Body of pancreas (tissue), 4 donors: ENCODE measurements at regions not wholly inside any gene's neighbourhood (a gene's known extent, or its start where the extent isn't known, plus 50 kb on each side); places are given as distances from the start of the nearest gene placed in this dataset.
"Not testable (repeated sequence)": the region's sequence is repeated elsewhere in the genome, so short reads cannot be mapped to it uniquely, and the experiment has no call there.

ENCODE experiments used
- ATAC-seq: fragments of 150-250 bp; one replicate; pipeline ENCODE4 v1.9.1; 2016
- DNase-seq, 4 donors: peaks; one replicate each; pipeline ENCODE4 v3.0.0-alpha.2; 2019
- H3K27ac ChIP-seq, 4 donors: fragments of 200-600 bp; sonication (generic); 1 replicate in 3 of 4; 2 replicates in 1 of 4; pipeline versions ENCODE4 v1.5.1 to v1.6.1; 2016 to 2019; ENCODE audit warnings: mild to moderate bottlenecking in 1 of 4, mixed read lengths in 1 of 4, moderate library complexity in 1 of 4
- H3K27me3 ChIP-seq, 2 donors: fragments of 200-600 bp; sonication (generic); one replicate each; pipeline ENCODE4 v1.6.0; 2016; ENCODE audit warnings: mild to moderate bottlenecking in 1 of 2
- H3K36me3 ChIP-seq, 2 donors: fragments of 200-600 bp; sonication (generic); replicated peaks in 1 of 2; 2 replicates each; pipeline ENCODE4 v1.5.1; 2016; ENCODE audit warnings: low read depth in 2 of 2; ENCODE audit not compliant: insufficient read depth in 1 of 2
- H3K4me1 ChIP-seq: fragments of 200-600 bp; sonication (generic); one replicate; pipeline ENCODE4 v1.6.0; 2016
- H3K4me3 ChIP-seq, 2 donors: fragments of 200-600 bp; sonication (generic); 1 replicate in 1 of 2; 2 replicates in 1 of 2; pipeline ENCODE4 v1.5.1; 2016 to 2019
- H3K9me3 ChIP-seq, 3 donors: fragments of 200-600 bp; sonication (generic); 1 replicate in 2 of 3; 2 replicates in 1 of 3; pipeline ENCODE4 v1.5.1; 2016
- WGBS, 2 donors: methylation state at CpG; one replicate each; pipeline ENCODE4 v1.1.5; 2017; 5-methylcytosine and 5-hydroxymethylcytosine counted together
- intact Hi-C: fragments of 100-400 bp; cut with DNase I; formaldehyde crosslinking; loops from one replicate; pipeline ENCODE4 v1.15.1; 2023

- H3K9me3 ChIP-seq, intact Hi-C loops, DNase-seq, H3K36me3 ChIP-seq, ATAC-seq, H3K27me3 ChIP-seq, H3K4me3 ChIP-seq, H3K4me1 ChIP-seq, H3K27ac ChIP-seq: not testable (repeated sequence)
- 51 to 57% methylated on average over 3 of the region's 3 CpGs for WGBS, 2 donors
These were observed 310.9 kb downstream of the GOLGA6L6 start for GRCh38 chr15:20230656-20231055.

GRCh38 chr15:20228791-20229190 lies 312.8 kb downstream of the GOLGA6L6 start:
- ATAC-seq, H3K4me1 ChIP-seq, H3K4me3 ChIP-seq, intact Hi-C loops, H3K9me3 ChIP-seq, DNase-seq, H3K27me3 ChIP-seq, H3K27ac ChIP-seq, H3K36me3 ChIP-seq: not testable (repeated sequence)
- WGBS, 2 donors: 59 to 62% methylated on average over 8 of the region's 8 CpGs

- ATAC-seq: not testable (repeated sequence)
These were observed 314.3 kb downstream of the GOLGA6L6 start for GRCh38 chr15:20227119-20227853.

DNA sequence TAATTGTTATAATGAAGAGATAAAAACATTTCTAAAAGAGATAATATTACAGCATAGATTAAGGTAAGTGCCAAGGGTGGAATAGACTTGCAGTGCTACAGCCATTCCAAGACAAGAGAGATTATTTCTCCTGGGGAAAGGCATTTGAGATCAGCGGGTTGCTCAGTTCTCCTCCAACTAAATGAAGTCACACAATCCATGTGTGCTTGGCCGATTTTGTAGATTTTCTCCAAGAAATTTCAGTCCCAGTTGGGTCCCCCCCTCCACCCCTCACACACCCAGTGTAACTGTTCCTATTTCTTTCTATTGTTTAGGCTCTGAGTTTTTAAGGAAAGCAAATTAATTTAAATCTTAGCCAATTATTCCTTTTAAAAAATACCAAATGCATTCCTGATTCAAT lies 315.1 kb downstream of the GOLGA6L6 start:
- DNase-seq, H3K36me3 ChIP-seq, ATAC-seq, H3K27ac ChIP-seq, intact Hi-C loops, H3K4me3 ChIP-seq, H3K4me1 ChIP-seq, H3K27me3 ChIP-seq, H3K9me3 ChIP-seq: not testable (repeated sequence)
- WGBS, 2 donors: 40 to 47% methylated on average over 2 of the region's 2 CpGs

More at GRCh38 chr15:20227119-20227853, 314.3 kb downstream of the GOLGA6L6 start:
- H3K36me3 ChIP-seq, DNase-seq, H3K27me3 ChIP-seq, H3K27ac ChIP-seq, H3K9me3 ChIP-seq, H3K4me1 ChIP-seq, intact Hi-C loops, H3K4me3 ChIP-seq: not testable (repeated sequence)
- 32 to 42% methylated on average over 1 of the region's 1 CpG for WGBS, 2 donors

DNA sequence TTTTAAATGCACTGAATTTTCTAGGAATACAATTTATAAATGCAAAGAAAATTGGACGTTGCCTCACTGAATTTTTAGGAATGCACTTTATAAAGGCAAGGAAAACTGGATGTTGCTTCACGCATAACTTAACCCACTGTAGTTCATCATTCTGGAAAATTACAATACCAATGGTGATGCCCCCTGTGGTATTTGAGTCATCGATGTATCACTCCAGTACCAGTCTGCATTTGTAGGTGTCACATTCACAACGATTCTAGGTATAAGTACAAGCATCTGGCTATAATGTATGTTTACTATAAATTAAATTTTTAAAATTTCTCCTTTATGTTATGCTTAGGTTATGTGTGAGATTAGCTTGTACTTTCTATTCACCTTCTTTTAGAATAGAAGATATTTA lies 320.5 kb downstream of the GOLGA6L6 start:
- 44 to 47% methylated on average over 4 of the region's 4 CpGs for WGBS, 2 donors
- H3K4me3 ChIP-seq, intact Hi-C loops, ATAC-seq, H3K36me3 ChIP-seq, H3K27ac ChIP-seq, H3K4me1 ChIP-seq, H3K9me3 ChIP-seq, DNase-seq, H3K27me3 ChIP-seq: not testable (repeated sequence)

DNA sequence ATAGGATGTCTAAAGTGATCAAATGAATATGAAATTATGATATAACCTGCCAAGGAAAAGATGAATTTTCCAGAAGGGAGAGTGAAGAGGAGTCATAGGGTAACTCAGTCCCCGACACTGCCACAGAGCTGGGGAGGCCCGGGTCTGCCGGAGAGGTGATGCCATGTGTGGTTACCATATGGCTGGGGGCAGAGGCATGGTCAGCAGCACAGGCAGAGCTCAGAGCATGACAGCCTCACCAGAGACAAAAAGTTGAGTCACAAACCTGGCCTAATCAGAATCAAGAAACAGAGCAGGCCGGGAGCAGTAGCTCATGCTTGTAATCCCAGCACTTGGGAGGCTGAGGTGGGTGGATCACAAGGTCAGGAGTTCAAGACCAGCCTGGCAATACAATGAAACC lies 322.4 kb downstream of the GOLGA6L6 start:
- H3K27ac ChIP-seq, H3K36me3 ChIP-seq, H3K27me3 ChIP-seq, H3K4me1 ChIP-seq, H3K9me3 ChIP-seq, intact Hi-C loops, H3K4me3 ChIP-seq, DNase-seq, ATAC-seq: not testable (repeated sequence)
- WGBS, 2 donors: 63 to 71% methylated on average over 4 of the region's 4 CpGs

- H3K36me3 ChIP-seq, H3K27me3 ChIP-seq, H3K4me1 ChIP-seq, intact Hi-C loops, H3K27ac ChIP-seq, H3K4me3 ChIP-seq, H3K9me3 ChIP-seq, ATAC-seq, DNase-seq: not testable (repeated sequence)
- 35 to 47% methylated on average over 4 of the region's 4 CpGs for WGBS, 2 donors
These were observed 325.9 kb downstream of the GOLGA6L6 start for GRCh38 chr15:20215700-20216099.

GRCh38 chr15:20214101-20214500 lies 327.5 kb downstream of the GOLGA6L6 start:
- intact Hi-C loops, H3K36me3 ChIP-seq, H3K4me1 ChIP-seq, H3K27me3 ChIP-seq, H3K9me3 ChIP-seq, DNase-seq, H3K4me3 ChIP-seq, H3K27ac ChIP-seq: not testable (repeated sequence)
- peak; percentile 47 for ATAC-seq
- WGBS, 2 donors: 29 to 40% methylated on average over 1 of the region's 1 CpG

DNA sequence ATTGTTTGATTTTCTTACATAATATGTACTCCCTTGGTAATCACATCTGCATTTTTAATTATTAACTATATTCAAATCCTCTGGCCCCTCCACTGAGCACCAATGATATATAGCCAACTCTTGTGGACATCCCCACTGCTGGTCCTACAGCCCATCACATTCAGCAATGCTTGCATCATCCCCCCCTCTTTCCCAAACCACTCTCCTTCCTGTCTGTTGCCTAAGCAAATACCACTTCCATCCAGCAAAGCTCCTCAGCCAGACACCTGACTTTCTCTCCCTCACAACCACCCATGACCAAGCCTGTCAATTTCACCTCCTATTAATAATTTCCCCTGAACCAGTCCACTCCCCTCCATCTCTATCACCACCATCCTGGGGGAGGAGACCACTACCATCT lies 330.1 kb downstream of the GOLGA6L6 start:
- H3K27ac ChIP-seq, H3K36me3 ChIP-seq, H3K27me3 ChIP-seq, DNase-seq, H3K9me3 ChIP-seq, H3K4me3 ChIP-seq, ATAC-seq, intact Hi-C loops, H3K4me1 ChIP-seq: not testable (repeated sequence)

GRCh38 chr15:20209973-20210372 lies 331.6 kb downstream of the GOLGA6L6 start:
- ATAC-seq, intact Hi-C loops, H3K27me3 ChIP-seq, DNase-seq, H3K9me3 ChIP-seq, H3K4me3 ChIP-seq, H3K36me3 ChIP-seq, H3K4me1 ChIP-seq, H3K27ac ChIP-seq: not testable (repeated sequence)
- WGBS, 2 donors: 58 to 59% methylated on average over 1 of the region's 1 CpG

- ATAC-seq, DNase-seq, H3K27ac ChIP-seq, H3K27me3 ChIP-seq, H3K4me3 ChIP-seq, H3K4me1 ChIP-seq, H3K9me3 ChIP-seq, H3K36me3 ChIP-seq, intact Hi-C loops: not testable (repeated sequence)
- 71 to 78% methylated on average over 7 of the region's 7 CpGs for WGBS, 2 donors
These were observed 334.0 kb downstream of the GOLGA6L6 start for GRCh38 chr15:20207607-20208006.

GRCh38 chr15:20207198-20207597 lies 334.4 kb downstream of the GOLGA6L6 start:
- ATAC-seq, H3K36me3 ChIP-seq, H3K27me3 ChIP-seq, H3K4me1 ChIP-seq, H3K4me3 ChIP-seq, H3K9me3 ChIP-seq, intact Hi-C loops, H3K27ac ChIP-seq, DNase-seq: not testable (repeated sequence)
- WGBS, 2 donors: 39 to 51% methylated on average over 4 of the region's 4 CpGs
